ENCODE measurements at regions not wholly inside any gene's neighbourhood (a gene's known extent, or its start where the extent isn't known, plus 50 kb on each side); places are given as distances from the start of the nearest gene placed in this dataset.

GRCh38 chr5:105735704-105736103 is 1935.0 kb downstream of the EFNA5 start:
- Histone ChIP-seq H3K36me3 (no peaks in the 10 kb centered on the region), H3K9me3 (no peaks in the 10 kb centered on the region), H3K4me3 (no peak overlapping the region), H3K27me3 (no peaks in the 10 kb centered on the region), H3K4me1 (no peaks in the 10 kb centered on the region), H3K27ac (no peak overlapping the region)
- intact Hi-C loops (cut with DNase I): no loop called here
- no peak for DNase-seq (ENCODE audit: low spot score in 2 of 2)
- no peak for TF ChIP-seq CTCF (IDR thresholded peaks at IDR 0.05)

DNA sequence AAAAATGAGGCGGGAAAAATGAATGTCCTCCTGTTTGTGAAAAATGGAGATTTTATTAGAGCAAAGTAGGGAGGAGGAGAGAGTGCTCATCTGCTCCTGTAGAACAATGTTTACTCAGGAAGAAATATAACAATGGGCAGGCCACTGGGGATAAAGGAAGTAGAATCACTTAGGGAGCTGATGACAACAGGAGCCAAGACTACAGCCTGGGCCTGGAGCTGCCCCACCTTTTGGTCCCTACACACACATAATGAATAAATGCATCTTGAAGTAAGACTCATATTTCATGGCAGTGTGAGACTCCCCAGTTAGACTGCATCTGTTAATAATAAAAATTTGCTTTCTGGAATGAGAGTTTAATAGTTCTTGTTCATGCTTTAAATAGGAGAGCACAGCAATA is 1939.8 kb downstream of the EFNA5 start:
- H3K27me3 ChIP-seq: no peaks in the 10 kb centered on the region
- H3K27ac ChIP-seq: no peak overlapping the region
- intact Hi-C loops (cut with DNase I): no loop called here
- DNase-seq (ENCODE audit: low spot score in 2 of 2): no peak
- no peaks in the 10 kb centered on the region for H3K4me1 ChIP-seq
- no peak for TF ChIP-seq CTCF (IDR thresholded peaks at IDR 0.05)
- H3K36me3 ChIP-seq: no peaks in the 10 kb centered on the region
- no peaks in the 10 kb centered on the region for H3K9me3 ChIP-seq
- H3K4me3 ChIP-seq: no peak overlapping the region

GRCh38 chr5:105726093-105726492 is 1944.6 kb downstream of the EFNA5 start:
- Histone ChIP-seq H3K9me3 (no peaks in the 10 kb centered on the region), H3K36me3 (no peaks in the 10 kb centered on the region), H3K27ac (no peak overlapping the region), H3K4me1 (no peaks in the 10 kb centered on the region), H3K27me3 (no peaks in the 10 kb centered on the region), H3K4me3 (no peak overlapping the region)
- no peak for TF ChIP-seq CTCF (IDR thresholded peaks at IDR 0.05)
- no peak for DNase-seq (ENCODE audit: low spot score in 2 of 2)
- intact Hi-C loops (cut with DNase I): no loop called here

DNA sequence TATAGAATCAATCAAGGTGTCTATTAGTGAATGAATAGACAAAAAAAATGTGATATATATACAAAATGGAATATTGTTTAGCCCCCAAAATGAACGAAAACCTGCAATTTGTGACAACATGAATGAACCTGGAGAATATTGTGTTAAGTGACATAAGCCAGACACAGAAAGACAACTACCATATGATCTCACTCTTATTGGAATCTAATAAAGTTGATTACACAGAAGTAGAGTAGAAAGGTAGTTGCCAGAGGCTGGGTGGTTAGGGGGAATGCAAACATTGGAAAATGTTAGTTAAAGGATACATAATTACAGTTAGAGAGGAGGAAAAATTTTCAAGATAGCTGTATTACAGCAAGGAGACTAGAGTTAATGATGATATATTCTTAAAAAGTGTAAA is 1962.3 kb downstream of the EFNA5 start:
- H3K36me3 ChIP-seq: no peaks in the 10 kb centered on the region
- H3K4me3 ChIP-seq: no peak overlapping the region
- TF ChIP-seq CTCF (IDR thresholded peaks at IDR 0.05): no peak
- no peak for DNase-seq (ENCODE audit: low spot score in 2 of 2)
- intact Hi-C loops (cut with DNase I): no loop called here
- H3K9me3 ChIP-seq: peaks cover 0 to 6% of the 10 kb centered on the region in 2 donors
- H3K4me1 ChIP-seq: no peaks in the 10 kb centered on the region
- H3K27ac ChIP-seq: no peak overlapping the region
- H3K27me3 ChIP-seq: no peaks in the 10 kb centered on the region

DNA sequence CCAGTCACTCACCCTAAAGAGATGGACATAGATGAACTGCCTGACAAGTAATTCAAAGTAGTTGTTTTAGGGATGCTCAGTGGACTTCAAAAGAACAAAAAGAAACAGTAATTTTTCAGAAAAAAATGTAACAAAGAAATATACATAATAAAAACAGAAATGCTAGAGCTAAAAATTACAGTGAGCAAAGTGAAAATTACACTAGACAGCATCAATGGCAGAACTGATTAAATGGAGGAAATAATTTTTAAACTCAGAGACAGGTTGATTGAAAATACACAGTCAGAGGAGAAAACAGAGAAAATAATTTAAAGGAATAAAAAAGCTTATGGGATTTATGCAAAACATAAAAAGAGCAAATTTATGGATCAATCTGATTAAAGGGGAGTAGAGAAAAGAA is 1968.4 kb downstream of the EFNA5 start:
- TF ChIP-seq CTCF (IDR thresholded peaks at IDR 0.05): no peak

DNA sequence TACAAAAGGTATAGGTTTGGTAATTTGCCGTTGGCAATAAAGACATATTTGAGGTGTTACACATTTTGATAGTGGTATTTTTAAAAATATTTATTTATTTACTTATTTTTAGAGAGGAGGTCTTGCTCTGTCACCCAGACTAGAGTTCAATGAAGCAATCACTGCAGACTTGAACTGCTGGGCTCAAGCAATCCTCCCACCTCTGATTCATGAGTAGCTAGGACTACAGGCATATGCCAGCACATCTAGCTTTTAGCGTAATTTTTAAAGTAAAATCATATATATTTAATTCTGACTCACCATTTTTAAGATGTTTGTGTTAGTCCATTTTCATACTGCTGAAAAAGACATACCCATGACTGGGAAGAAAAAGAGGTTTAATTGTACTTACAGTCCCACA is 1974.3 kb downstream of the EFNA5 start:
- Histone ChIP-seq H3K9me3 (peaks cover 0 to 3% of the 10 kb centered on the region in 2 donors), H3K36me3 (no peaks in the 10 kb centered on the region), H3K4me1 (no peaks in the 10 kb centered on the region), H3K4me3 (no peak overlapping the region), H3K27me3 (no peaks in the 10 kb centered on the region), H3K27ac (no peak overlapping the region)
- no peak for TF ChIP-seq CTCF (IDR thresholded peaks at IDR 0.05)
- no peak for DNase-seq (ENCODE audit: low spot score in 2 of 2)
- intact Hi-C loops (cut with DNase I): no loop called here

More for the DNA sequence above, 1968.4 kb downstream of the EFNA5 start:
- Histone ChIP-seq H3K4me1 (no peaks in the 10 kb centered on the region), H3K9me3 (peaks cover 0 to 21% of the 10 kb centered on the region in 2 donors), H3K36me3 (no peaks in the 10 kb centered on the region), H3K4me3 (no peak overlapping the region), H3K27ac (no peak overlapping the region), H3K27me3 (no peaks in the 10 kb centered on the region)
- intact Hi-C loops (cut with DNase I): no loop called here
- DNase-seq (ENCODE audit: low spot score in 2 of 2): no peak

All from ascending aorta (tissue), 2 donors.